ENCODE measurements at regions not wholly inside any gene's neighbourhood (a gene's known extent, or its start where the extent isn't known, plus 50 kb on each side); places are given as distances from the start of the nearest gene placed in this dataset.

- TF ChIP-seq CTCF (IDR thresholded peaks at IDR 0.05) (no peak), POLR2A (IDR thresholded peaks at IDR 0.05) (no peak)
These were observed 178.7 kb upstream of the GDF10 start for GRCh38 chr10:47121336-47121735.
